Activated CD4-positive, alpha-beta T cell treated with anti-CD3 and anti-CD28 coated beads, Interleukin-2, amount 50 U/mL, for 16 hours (primary cell): ENCODE measurements at regions not wholly inside any gene's neighbourhood (a gene's known extent, or its start where the extent isn't known, plus 50 kb on each side); places are given as distances from the start of the nearest gene placed in this dataset.
"Not testable (repeated sequence)": the region's sequence is repeated elsewhere in the genome, so short reads cannot be mapped to it uniquely, and the experiment has no call there.

Experiments used
- DNase-seq: peaks from one replicate; pipeline ENCODE4 v3.0.0-alpha.2; 2020

GRCh38 chr16:26665166-26665939 lies 401.4 kb upstream of the C16orf82 start:
- peak; percentile 15 for DNase-seq

- DNase-seq: no peak
Measured at GRCh38 chr16:26666486-26666885, 400.2 kb upstream of the C16orf82 start.

GRCh38 chr16:26667307-26667706 lies 399.4 kb upstream of the C16orf82 start:
- no peak for DNase-seq

GRCh38 chr16:26668026-26668425 lies 398.7 kb upstream of the C16orf82 start:
- no peak for DNase-seq

- DNase-seq: peak; percentile 4
Measured at GRCh38 chr16:26672206-26672605, 394.5 kb upstream of the C16orf82 start.

- DNase-seq: no peak
Measured at GRCh38 chr16:26673011-26673410, 393.7 kb upstream of the C16orf82 start.

GRCh38 chr16:26680671-26681070 lies 386.1 kb upstream of the C16orf82 start:
- DNase-seq: no peak

- no peak for DNase-seq
Measured at GRCh38 chr16:26688105-26688504, 378.6 kb upstream of the C16orf82 start.

GRCh38 chr16:26688699-26689098 lies 378.0 kb upstream of the C16orf82 start:
- no peak for DNase-seq

GRCh38 chr16:26692658-26693057 lies 374.1 kb upstream of the C16orf82 start:
- no peak for DNase-seq

GRCh38 chr16:26697807-26698206 lies 368.9 kb upstream of the C16orf82 start:
- no peak for DNase-seq

- no peak for DNase-seq
Measured at GRCh38 chr16:26700250-26700649, 366.5 kb upstream of the C16orf82 start.

- no peak for DNase-seq
Measured at GRCh38 chr16:26701243-26701886, 365.4 kb upstream of the C16orf82 start.

- DNase-seq: no peak
Measured at GRCh38 chr16:26705346-26705745, 361.4 kb upstream of the C16orf82 start.

GRCh38 chr16:26708428-26708827 lies 358.3 kb upstream of the C16orf82 start:
- no peak for DNase-seq

GRCh38 chr16:26709175-26709574 lies 357.6 kb upstream of the C16orf82 start:
- no peak for DNase-seq

GRCh38 chr16:26709754-26710153 lies 357.0 kb upstream of the C16orf82 start:
- no peak for DNase-seq

- no peak for DNase-seq
Measured at GRCh38 chr16:26710450-26710849, 356.3 kb upstream of the C16orf82 start.

- DNase-seq: no peak
Measured at GRCh38 chr16:26712876-26713275, 353.9 kb upstream of the C16orf82 start.

GRCh38 chr16:26715969-26716368 lies 350.8 kb upstream of the C16orf82 start:
- DNase-seq: no peak

GRCh38 chr16:26717826-26718225 lies 348.9 kb upstream of the C16orf82 start:
- DNase-seq: no peak

- no peak for DNase-seq
Measured at GRCh38 chr16:26721290-26721689, 345.4 kb upstream of the C16orf82 start.

GRCh38 chr16:26721957-26722356 lies 344.8 kb upstream of the C16orf82 start:
- not testable (repeated sequence) for DNase-seq

- no peak for DNase-seq
Measured at GRCh38 chr16:26724189-26724588, 342.5 kb upstream of the C16orf82 start.

GRCh38 chr16:26727848-26728247 lies 338.9 kb upstream of the C16orf82 start:
- DNase-seq: no peak
